ENCODE measurements at regions not wholly inside any gene's neighbourhood (a gene's known extent, or its start where the extent isn't known, plus 50 kb on each side); places are given as distances from the start of the nearest gene placed in this dataset.

GRCh38 chr5:17326600-17327037 lies 109.2 kb downstream of the BASP1 start:
- no peak overlapping the region for H2AFZ ChIP-seq (ENCODE audit: low read length)
- no peak for TF ChIP-seq EZH2 (IDR thresholded peaks at IDR 0.05; ENCODE audit: borderline replicate concordance, low read length)
- no peak for TF ChIP-seq CTCF (IDR thresholded peaks at IDR 0.05; ENCODE audit: low read length)

GRCh38 chr5:17327048-17327625 lies 109.7 kb downstream of the BASP1 start:
- Histone ChIP-seq H3K9me3 (ENCODE audit: low read length) (no peaks in the 10 kb centered on the region), H3K9me2 (ENCODE audit: low read depth, low read length) (no peaks in the 10 kb centered on the region), H4K20me1 (ENCODE audit: insufficient read depth, low read length) (no peaks in the 10 kb centered on the region), H3K79me2 (ENCODE audit: insufficient read depth, low read length) (no peaks in the 10 kb centered on the region), H3F3A (ENCODE audit: insufficient read depth, low read length) (no peaks in the 10 kb centered on the region), H3K27ac (ENCODE audit: low read depth, low read length, poor library complexity, severe bottlenecking) (no peak overlapping the region), H3K36me3 (ENCODE audit: insufficient read depth, low read length) (no peaks in the 10 kb centered on the region), H3K4me1 (ENCODE audit: insufficient read depth, low read length, severe bottlenecking) (no peaks in the 10 kb centered on the region), H2AFZ (ENCODE audit: low read length) (no peak overlapping the region), H3K4me3 (ENCODE audit: low read depth, low read length, poor library complexity, severe bottlenecking) (no peak overlapping the region), H3K9ac (ENCODE audit: low read length) (no peak overlapping the region), H3K4me2 (ENCODE audit: low read length) (no peak overlapping the region), H3K27me3 (ENCODE audit: insufficient read depth, low read length) (no peaks in the 10 kb centered on the region)
- TF ChIP-seq CTCF (IDR thresholded peaks at IDR 0.05; ENCODE audit: low read length) (no peak), EZH2 (IDR thresholded peaks at IDR 0.05; ENCODE audit: borderline replicate concordance, low read length) (no peak)

More at GRCh38 chr5:17326600-17327037, 109.2 kb downstream of the BASP1 start:
- Histone ChIP-seq H3K27me3 (ENCODE audit: insufficient read depth, low read length) (no peaks in the 10 kb centered on the region), H4K20me1 (ENCODE audit: insufficient read depth, low read length) (no peaks in the 10 kb centered on the region), H3K9ac (ENCODE audit: low read length) (no peak overlapping the region), H3K4me2 (ENCODE audit: low read length) (no peak overlapping the region), H3K36me3 (ENCODE audit: insufficient read depth, low read length) (no peaks in the 10 kb centered on the region), H3F3A (ENCODE audit: insufficient read depth, low read length) (no peaks in the 10 kb centered on the region), H3K9me3 (ENCODE audit: low read length) (no peaks in the 10 kb centered on the region), H3K9me2 (ENCODE audit: low read depth, low read length) (no peaks in the 10 kb centered on the region), H3K27ac (ENCODE audit: low read depth, low read length, poor library complexity, severe bottlenecking) (no peak overlapping the region), H3K4me3 (ENCODE audit: low read depth, low read length, poor library complexity, severe bottlenecking) (no peak overlapping the region), H3K79me2 (ENCODE audit: insufficient read depth, low read length) (no peaks in the 10 kb centered on the region), H3K4me1 (ENCODE audit: insufficient read depth, low read length, severe bottlenecking) (no peaks in the 10 kb centered on the region)

- Histone ChIP-seq H3K4me3 (ENCODE audit: low read depth, low read length, poor library complexity, severe bottlenecking) (no peak overlapping the region), H4K20me1 (ENCODE audit: insufficient read depth, low read length) (no peaks in the 10 kb centered on the region), H3K79me2 (ENCODE audit: insufficient read depth, low read length) (no peaks in the 10 kb centered on the region), H3K9me2 (ENCODE audit: low read depth, low read length) (no peaks in the 10 kb centered on the region), H3K27me3 (ENCODE audit: insufficient read depth, low read length) (no peaks in the 10 kb centered on the region), H3K4me2 (ENCODE audit: low read length) (no peak overlapping the region), H3K9ac (ENCODE audit: low read length) (no peak overlapping the region), H3K27ac (ENCODE audit: low read depth, low read length, poor library complexity, severe bottlenecking) (no peak overlapping the region), H2AFZ (ENCODE audit: low read length) (no peak overlapping the region), H3K36me3 (ENCODE audit: insufficient read depth, low read length) (no peaks in the 10 kb centered on the region), H3K4me1 (ENCODE audit: insufficient read depth, low read length, severe bottlenecking) (no peaks in the 10 kb centered on the region), H3K9me3 (ENCODE audit: low read length) (peaks cover 6% of the 10 kb centered on the region; the same call in 1 of the 2 replicates), H3F3A (ENCODE audit: insufficient read depth, low read length) (no peaks in the 10 kb centered on the region)
- TF ChIP-seq CTCF (IDR thresholded peaks at IDR 0.05; ENCODE audit: low read length): no peak
Observed at GRCh38 chr5:17329571-17329970, 112.1 kb downstream of the BASP1 start.
